Heart left ventricle (tissue), 16 donors: ENCODE measurements at regions not wholly inside any gene's neighbourhood (a gene's known extent, or its start where the extent isn't known, plus 50 kb on each side); places are given as distances from the start of the nearest gene placed in this dataset.

Experiments used
- ATAC-seq, 4 donors: fragments of 200-7000 bp; cut with Tn5 transposase; one replicate each; pipeline ENCODE4 v1.9.1; 2020 to 2022; ENCODE audit warnings: moderate library complexity in 4 of 4, mild to moderate bottlenecking in 3 of 4, moderate number of reproducible peaks in 1 of 4
- DNase-seq, 5 donors: peaks; one replicate each; pipeline ENCODE4 v3.0.0-alpha.2; 2020
- H3K27ac ChIP-seq, 12 donors: fragments of 200-600 bp; sonication (generic) in 4 of 12; one replicate each; pipeline versions ENCODE4 v1.5.0 to v1.8.0; 2016 to 2022; ENCODE audit warnings: mild to moderate bottlenecking in 2 of 12
- H3K27me3 ChIP-seq, 9 donors: fragments of 200-600 bp; sonication (generic) in 2 of 9; one replicate each; pipeline versions ENCODE4 v1.5.1 to v1.8.0; 2016 to 2022; ENCODE audit warnings: mild to moderate bottlenecking in 3 of 9
- H3K36me3 ChIP-seq, 9 donors: fragments of 200-600 bp; sonication (generic) in 2 of 9; one replicate each; pipeline versions ENCODE4 v1.5.0 to v1.8.0; 2018 to 2022; ENCODE audit warnings: mild to moderate bottlenecking in 2 of 9
- H3K4me1 ChIP-seq, 12 donors: fragments of 200-600 bp; sonication (generic) in 4 of 12; one replicate each; pipeline versions ENCODE4 v1.5.0 to v1.8.0; 2016 to 2022; ENCODE audit warnings: mild to moderate bottlenecking in 3 of 12
- H3K4me3 ChIP-seq, 12 donors: fragments of 200-600 bp; sonication (generic) in 4 of 12; one replicate each; pipeline versions ENCODE4 v1.5.0 to v1.8.0; 2017 to 2022; ENCODE audit warnings: mild to moderate bottlenecking in 9 of 12, moderate library complexity in 4 of 12
- H3K9me3 ChIP-seq, 12 donors: fragments of 200-600 bp; sonication (generic) in 4 of 12; one replicate each; pipeline versions ENCODE4 v1.5.0 to v1.8.0; 2016 to 2022; ENCODE audit warnings: mild to moderate bottlenecking in 1 of 12
- CTCF ChIP-seq, 12 donors: fragments of 200-600 bp; sonication (generic) in 4 of 12; IDR thresholded peaks; one replicate each; pipeline versions ENCODE4 v1.5.0 to v1.8.0; 2018 to 2022; ENCODE audit warnings: antibody characterized with exemption in 12 of 12, mild to moderate bottlenecking in 5 of 12
- POLR2A ChIP-seq, 2 donors: fragments of 450-650 bp; IDR thresholded peaks; one replicate each; pipeline ENCODE4 v1.6.1; 2017; ENCODE audit warnings: antibody characterized with exemption in 2 of 2, mild to moderate bottlenecking in 2 of 2, moderate library complexity in 2 of 2
- WGBS, 4 donors: extraction: QIAGEN DNeasy Blood & Tissue Kit in 2 of 4; methylation state at CpG; one replicate each; pipeline versions ENCODE4 v1.1.5 to v1.1.7; 2013 to 2018; 5-methylcytosine and 5-hydroxymethylcytosine counted together
- intact Hi-C, 10 donors: fragments of 100-400 bp; cut with DNase I; formaldehyde crosslinking; loops; one replicate each; pipeline versions ENCODE4 v1.11.1 to v1.14.2; 2022
- donor health status: ischemic (EF 13 %, LVEDD 7.1; RV severe dilation, severe dysfunction).
- donor health status: healthy with polysubstance abuse.
- donor health status: DM: no; HTN: yes; CAD: no.
- donor health status: DM: no; HTN: no; CAD: no.
- donor health status: ischemic (EF 25% LVEDD 6.9; RV normal size, moderate dysfunction).
- donor health status: ischemic (EF 25% LVEDD 5.7; RV mildly dilated, moderate dysfunction).
- donor health status: healthy.
- donor health status: DM: yes; HTN: yes; CAD: no.
- donor health status: ischemic (EF 35%, LVEDD 5.7; RV mildly dilated, moderate dysfunction).
- donor health status: nonischemic (EF 11% LVEDD 7.7; RV severe dilation, severe dysfunction).
- donor health status: DM: yes; HTN: yes; CAD: no.
- donor health status: PGD.
- donor health status: ischemic (EF 29% LVEDD 5.4; RV normal size, mild dysfunction).
- donor health status: nonischemic (EF 23%, LVEDD 6.1; RV moderate dilation, normal function).

GRCh38 chr16:76926042-76926441 is 264.9 kb upstream of the MON1B start:
- Histone ChIP-seq H3K27me3 (no peaks in the 10 kb centered on the region), H3K36me3 (no peaks in the 10 kb centered on the region), H3K4me1 (peaks cover 0 to 3% (median 0%) of the 10 kb centered on the region in 12 donors), H3K9me3 (peaks cover 0 to 8% (median 0%) of the 10 kb centered on the region in 12 donors), H3K27ac (no peak overlapping the region), H3K4me3 (no peak overlapping the region)
- no peak for ATAC-seq
- no peak for DNase-seq
- TF ChIP-seq CTCF (IDR thresholded peaks at IDR 0.05) (no peak), POLR2A (IDR thresholded peaks at IDR 0.05) (no peak)
- intact Hi-C loops = no loop called here
- WGBS, 4 donors = 68 to 76% (median 71%) methylated on average over 2 of the region's 2 CpGs

DNA sequence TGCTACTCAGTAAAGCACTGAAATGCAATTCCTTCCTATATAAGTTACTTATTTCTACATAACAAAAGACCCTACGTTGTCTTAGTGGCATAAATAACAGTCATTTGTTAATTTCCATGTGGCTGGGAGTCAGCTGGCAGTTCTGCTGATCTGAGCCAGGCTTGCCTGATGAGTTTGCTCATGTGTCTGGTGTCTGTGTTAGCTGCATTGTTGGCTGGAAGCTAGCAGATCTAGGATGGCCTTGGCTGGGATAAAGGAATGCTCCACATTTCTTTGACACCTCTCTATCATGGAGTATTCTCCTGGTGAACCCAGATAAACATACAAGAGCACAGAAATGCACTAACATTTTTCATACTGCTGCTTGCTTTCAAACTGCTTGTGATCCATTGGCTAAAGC is 264.4 kb upstream of the MON1B start:
- 22 to 36% (median 29%) methylated on average over 1 of the region's 1 CpG for WGBS, 4 donors
- ATAC-seq (peak; percentile 75 to 92 (median 80)), DNase-seq (peak in 2 of 5 donors; percentile 9 to 24)
- H3K9me3 ChIP-seq = peaks cover 0 to 8% (median 0%) of the 10 kb centered on the region in 12 donors
- intact Hi-C loops = no loop called here
- no peaks in the 10 kb centered on the region for H3K27me3 ChIP-seq
- peaks cover 0 to 3% (median 0%) of the 10 kb centered on the region in 12 donors for H3K4me1 ChIP-seq
- no peaks in the 10 kb centered on the region for H3K36me3 ChIP-seq
- H3K4me3 ChIP-seq = no peak overlapping the region
- TF ChIP-seq CTCF (IDR thresholded peaks at IDR 0.05) = no peak
- no peak for TF ChIP-seq POLR2A (IDR thresholded peaks at IDR 0.05)
- H3K27ac ChIP-seq = no peak overlapping the region

DNA sequence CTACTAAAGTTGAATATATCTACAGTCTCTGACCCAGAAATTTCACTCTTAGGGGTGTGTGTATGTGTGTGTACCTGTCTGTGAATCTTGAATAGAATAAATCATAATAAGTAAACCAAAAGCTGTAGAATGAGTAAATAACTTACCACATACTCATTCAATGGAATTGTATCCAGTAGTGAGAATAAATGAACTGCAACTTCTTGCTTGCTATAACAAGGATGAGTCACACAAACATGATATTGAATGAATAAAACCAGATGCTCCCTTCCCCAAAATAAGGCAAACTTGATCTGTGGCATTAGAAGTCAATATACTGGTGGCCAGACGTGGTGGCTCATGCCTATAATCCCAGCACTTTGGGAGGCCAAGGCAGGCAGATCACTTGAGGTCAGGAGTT is 259.8 kb upstream of the MON1B start:
- Histone ChIP-seq H3K36me3 (no peaks in the 10 kb centered on the region), H3K27ac (no peak overlapping the region), H3K27me3 (no peaks in the 10 kb centered on the region), H3K4me3 (no peak overlapping the region), H3K9me3 (no peaks in the 10 kb centered on the region), H3K4me1 (peaks cover 0 to 3% (median 0%) of the 10 kb centered on the region in 12 donors)
- ATAC-seq (no peak), DNase-seq (no peak)
- intact Hi-C loops = no loop called here
- WGBS, 4 donors = 56 to 79% (median 72%) methylated on average over 1 of the region's 1 CpG
- TF ChIP-seq CTCF (IDR thresholded peaks at IDR 0.05) (no peak), POLR2A (IDR thresholded peaks at IDR 0.05) (no peak)

DNA sequence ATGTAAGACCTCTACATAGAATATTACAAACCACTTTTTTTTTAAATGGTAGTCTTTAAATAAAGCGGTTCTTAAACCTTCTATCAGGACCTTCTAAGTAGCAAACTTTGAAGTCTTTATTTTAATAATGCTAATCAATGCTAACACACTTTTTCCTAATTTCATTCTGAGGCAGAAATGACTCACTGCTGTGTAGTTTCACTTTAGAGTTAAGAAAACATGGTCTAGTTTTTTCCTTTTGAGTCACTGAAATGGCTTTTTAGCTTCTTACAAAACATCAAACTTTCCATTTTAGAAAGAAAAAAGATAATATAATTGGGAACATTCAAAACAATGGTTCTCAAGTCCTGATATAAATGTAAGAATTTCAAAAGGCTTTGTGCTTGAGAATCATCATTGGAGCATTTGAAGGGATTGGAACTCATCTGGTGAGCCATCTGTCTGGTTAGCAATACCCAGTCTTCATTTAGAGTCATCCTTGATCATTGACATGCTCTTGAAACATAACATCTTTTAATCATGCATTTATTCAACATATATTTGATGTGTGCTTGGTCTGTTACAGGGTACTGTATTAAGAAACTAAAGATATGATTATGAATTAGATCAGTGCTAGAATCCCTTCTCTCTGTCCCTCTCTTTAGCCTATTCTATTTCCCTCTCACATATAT is 258.3 kb upstream of the MON1B start:
- H3K4me3 ChIP-seq = no peak overlapping the region
- no peaks in the 10 kb centered on the region for H3K27me3 ChIP-seq
- no peak overlapping the region for H3K27ac ChIP-seq
- no peaks in the 10 kb centered on the region for H3K36me3 ChIP-seq
- ATAC-seq (no peak), DNase-seq (no peak)
- 78 to 93% (median 83%) methylated on average over 1 of the region's 1 CpG for WGBS, 4 donors
- intact Hi-C loops = no loop called here
- H3K4me1 ChIP-seq = no peaks in the 10 kb centered on the region
- TF ChIP-seq CTCF (IDR thresholded peaks at IDR 0.05) (no peak), POLR2A (IDR thresholded peaks at IDR 0.05) (no peak)
- no peaks in the 10 kb centered on the region for H3K9me3 ChIP-seq
